B cell (primary cell): ENCODE measurements at regions not wholly inside any gene's neighbourhood (a gene's known extent, or its start where the extent isn't known, plus 50 kb on each side); places are given as distances from the start of the nearest gene placed in this dataset.

Experiments
- ATAC-seq: fragments of 200-7000 bp; cut with Tn5 transposase; one replicate; pipeline ENCODE4 v1.10.0; 2021; ENCODE audit warnings: low read depth, mild to moderate bottlenecking, moderate number of reproducible peaks, moderate library complexity
- CTCF ChIA-PET: fragments of 350-600 bp; sonication (Branson Sonifier 250); formaldehyde crosslinking; loops from one replicate; lab custom pipeline; 2021; ENCODE audit warnings: antibody characterized with exemption, inconsistent platforms; lab: Charles Lee
- POLR2A ChIA-PET: fragments of 350-600 bp; sonication (Branson Sonifier 250); formaldehyde crosslinking; loops from one replicate; lab custom pipeline; 2021; ENCODE audit warnings: antibody characterized with exemption; lab: Charles Lee
- DNase-seq: peaks from one replicate; pipeline ENCODE4 v3.0.0; 2013
- H2AFZ ChIP-seq: 2 replicates; pipeline ENCODE4 v1.6.1; 2012; ENCODE audit warnings: mild to moderate bottlenecking, low read depth, low read length; ENCODE audit not compliant: insufficient read depth, poor library complexity, severe bottlenecking
- H3K27ac ChIP-seq, 2 donors: 1 replicate in 1 of 2; 2 replicates in 1 of 2; pipeline ENCODE4 v1.5.1; 2012 to 2013; ENCODE audit warnings: low read length in 2 of 2, mild to moderate bottlenecking in 2 of 2, moderate library complexity in 1 of 2
- H3K27me3 ChIP-seq, 4 experiments: fragments of 200-600 bp in 1 of 4; sonication (generic) in 1 of 4; replicated peaks in 1 of 4; 1 replicate in 2 of 4; 2 replicates in 2 of 4; pipeline versions ENCODE4 v1.6.1 to v1.7.0; 2013 to 2016; ENCODE audit warnings: low read length in 3 of 4, mild to moderate bottlenecking in 2 of 4, mixed read lengths in 1 of 4, moderate library complexity in 1 of 4; ENCODE audit not compliant: insufficient read depth in 4 of 4, control insufficient read depth in 3 of 4; ENCODE audit errors: control extremely low read depth in 1 of 4
- H3K36me3 ChIP-seq, 2 experiments: replicated peaks in 1 of 2; 1 replicate in 1 of 2; 2 replicates in 1 of 2; pipeline versions ENCODE4 v1.6.1 to v1.7.1; 2013; ENCODE audit warnings: low read length in 1 of 2; ENCODE audit not compliant: insufficient read depth in 2 of 2, control insufficient read depth in 1 of 2; ENCODE audit errors: control extremely low read depth in 1 of 2, extremely low read depth in 1 of 2
- H3K4me1 ChIP-seq, 2 donors: fragments of 200-600 bp in 1 of 2; sonication (generic) in 1 of 2; 1 replicate in 1 of 2; 2 replicates in 1 of 2; pipeline versions ENCODE4 v1.5.1 to v1.6.1; 2013 to 2017; ENCODE audit warnings: low read length in 2 of 2; ENCODE audit not compliant: control insufficient read depth in 2 of 2, insufficient read depth in 2 of 2
- H3K4me2 ChIP-seq: replicated peaks from 2 replicates; pipeline ENCODE3; 2012; ENCODE audit warnings: mild to moderate bottlenecking, low read depth, low read length; ENCODE audit not compliant: poor library complexity, severe bottlenecking
- H3K4me3 ChIP-seq, 5 experiments: fragments of 200-600 bp in 1 of 5; sonication (generic) in 1 of 5; 1 replicate in 3 of 5; 2 replicates in 2 of 5; pipeline versions ENCODE4 v1.5.1 to v1.7.0; 2011 to 2016; ENCODE audit warnings: low read length in 4 of 5, mild to moderate bottlenecking in 4 of 5, low read depth in 2 of 5, control low read depth in 1 of 5, moderate library complexity in 1 of 5; ENCODE audit not compliant: insufficient read depth in 1 of 5; ENCODE audit errors: control extremely low read depth in 1 of 5, extremely low read depth in 1 of 5
- H3K79me2 ChIP-seq: fragments of 200-600 bp; sonication (generic); one replicate; pipeline ENCODE4 v1.6.0; 2016; ENCODE audit warnings: low read length; ENCODE audit not compliant: control insufficient read depth, insufficient read depth
- H3K9ac ChIP-seq: fragments of 200-600 bp; sonication (generic); 2 replicates; pipeline ENCODE4 v1.6.1; 2017; ENCODE audit warnings: mild to moderate bottlenecking, low read length, moderate library complexity
- H3K9me3 ChIP-seq, 3 donors: one replicate each; pipeline versions ENCODE4 v1.6.1 to v1.7.1; 2013; ENCODE audit warnings: low read length in 2 of 3; ENCODE audit not compliant: control insufficient read depth in 2 of 3, insufficient read depth in 1 of 3; ENCODE audit errors: control extremely low read depth in 1 of 3
- H4K20me1 ChIP-seq: 2 replicates; pipeline ENCODE4 v1.6.0; 2012; ENCODE audit warnings: mild to moderate bottlenecking, low read length; ENCODE audit not compliant: insufficient read depth, control insufficient read depth, poor library complexity, severe bottlenecking
- H3K27ac Mint-ChIP-seq: one replicate; pipeline ENCODE4 v1.8.0; 2021; ENCODE audit warnings: mixed read lengths
- H3K27me3 Mint-ChIP-seq: one replicate; pipeline ENCODE4 v1.8.0; 2021; ENCODE audit warnings: mixed read lengths
- H3K4me1 Mint-ChIP-seq: one replicate; pipeline ENCODE4 v1.8.0; 2021; ENCODE audit warnings: mixed read lengths
- H3K4me3 Mint-ChIP-seq: one replicate; pipeline ENCODE4 v1.8.0; 2021; ENCODE audit warnings: mixed read lengths
- H3K9me3 Mint-ChIP-seq: one replicate; pipeline ENCODE4 v1.8.0; 2022; ENCODE audit warnings: mixed read lengths; ENCODE audit not compliant: insufficient read depth
- CTCF ChIP-seq: fragments of 200-600 bp; IDR thresholded peaks from one replicate; pipeline ENCODE4 v1.8.0; 2022; ENCODE audit warnings: antibody characterized with exemption, mild to moderate bottlenecking
- EZH2 ChIP-seq: IDR thresholded peaks from 2 replicates; pipeline ENCODE4 v1.6.1; 2012; ENCODE audit warnings: borderline replicate concordance, low read depth, mild to moderate bottlenecking, moderate library complexity, low read length; ENCODE audit not compliant: insufficient read depth, poor library complexity, severe bottlenecking
- WGBS: methylation state at CpG from one replicate; pipeline ENCODE4 v1.1.5; 2013; ENCODE audit warnings: missing lambda C conversion rate; ENCODE audit not compliant: insufficient coverage; 5-methylcytosine and 5-hydroxymethylcytosine counted together
- intact Hi-C: fragments of 100-400 bp; cut with micrococcal nuclease; formaldehyde crosslinking; loops from one replicate; pipeline ENCODE4 v1.10.0; 2022

GRCh38 chr12:113548467-113548866 lies 76.8 kb upstream of the LHX5 start:
- intact Hi-C loops: no loop called here
- Mint-ChIP-seq H3K4me3 (no peak overlapping the region), H3K9me3 (peaks cover 3% of the 10 kb centered on the region), H3K27me3 (peaks cover 36% of the 10 kb centered on the region), H3K4me1 (no peaks in the 10 kb centered on the region), H3K27ac (no peak overlapping the region)
- Histone ChIP-seq H3K79me2 (no peaks in the 10 kb centered on the region), H3K4me3 (no peak overlapping the region), H3K4me1 (no peaks in the 10 kb centered on the region), H3K4me2 (no peak overlapping the region), H3K27me3 (peaks cover 0 to 10% (median 1%) of the 10 kb centered on the region in 4 experiments), H3K27ac (no peak overlapping the region), H2AFZ (no peak overlapping the region), H3K9me3 (peaks cover 0 to 10% (median 0%) of the 10 kb centered on the region in 3 donors), H3K9ac (no peak overlapping the region), H4K20me1 (no peaks in the 10 kb centered on the region), H3K36me3 (no peaks in the 10 kb centered on the region)
- no peak for DNase-seq
- POLR2A ChIA-PET: no interaction called here
- CTCF ChIA-PET: no interaction called here
- no CpG with 5 or more reads among the region's 2 CpGs for WGBS
- TF ChIP-seq CTCF (no peak), EZH2 (no peak)
- no peak for ATAC-seq

DNA sequence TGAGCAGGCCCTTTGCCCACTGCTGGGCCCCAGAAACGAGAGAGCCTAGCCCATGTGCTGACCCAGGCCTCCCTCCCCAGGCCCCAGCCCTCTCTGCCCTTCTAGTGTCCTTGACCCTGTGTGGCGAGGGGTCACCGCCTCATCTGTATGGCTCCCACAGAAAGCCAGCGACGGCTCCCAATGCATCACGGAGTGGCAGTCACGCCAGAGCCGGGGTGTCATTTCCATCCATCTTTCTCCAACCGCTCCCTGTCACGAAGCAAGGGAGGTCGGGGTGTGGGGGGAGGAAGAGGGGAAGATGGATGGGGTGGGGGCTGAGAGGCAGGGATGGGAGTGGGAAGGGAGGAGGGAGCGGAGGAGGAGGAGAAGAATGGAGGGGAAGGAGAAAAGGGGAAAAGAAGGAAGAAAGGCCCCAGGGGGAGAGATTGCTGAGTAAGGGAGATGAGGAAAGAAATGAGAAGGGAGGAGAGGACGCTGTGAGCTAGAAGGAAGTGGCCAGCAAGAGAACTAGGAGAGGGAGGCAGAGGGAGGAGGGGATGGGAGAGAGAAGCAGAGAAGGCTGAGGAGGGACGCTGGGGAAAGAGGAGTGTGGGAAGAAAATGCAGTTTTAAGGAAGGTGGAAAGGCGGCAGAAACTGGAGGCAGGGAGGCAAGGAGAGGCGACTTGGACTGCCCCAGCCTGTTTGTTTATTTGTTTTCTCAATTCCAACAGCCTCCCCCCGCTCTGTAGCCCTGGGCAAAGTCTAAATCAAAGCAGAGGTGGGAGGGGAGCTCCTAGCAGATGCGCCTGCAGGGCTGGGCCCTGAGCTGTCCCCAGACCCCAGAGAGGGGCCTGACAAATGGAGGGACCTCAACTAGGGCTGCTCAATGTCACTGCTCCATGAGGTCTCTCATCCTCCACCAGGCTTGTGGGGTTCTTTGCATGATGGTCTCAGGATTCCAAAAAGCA lies 75.5 kb upstream of the LHX5 start:
- no peak overlapping the region for H3K4me3 Mint-ChIP-seq
- H3K4me2 ChIP-seq: no peak overlapping the region
- H3K9me3 ChIP-seq: peaks cover 0 to 10% (median 0%) of the 10 kb centered on the region in 3 donors
- peaks cover 39% of the 10 kb centered on the region for H3K27me3 Mint-ChIP-seq
- no peaks in the 10 kb centered on the region for H4K20me1 ChIP-seq
- ATAC-seq: no peak
- peaks cover 0 to 13% (median 1%) of the 10 kb centered on the region in 4 experiments for H3K27me3 ChIP-seq
- H2AFZ ChIP-seq: no peak overlapping the region
- H3K27ac Mint-ChIP-seq: no peak overlapping the region
- WGBS: 44% methylated on average over 10 of the region's 18 CpGs
- H3K36me3 ChIP-seq: no peaks in the 10 kb centered on the region
- H3K4me3 ChIP-seq: no peak overlapping the region
- no peaks in the 10 kb centered on the region for H3K4me1 ChIP-seq
- H3K9me3 Mint-ChIP-seq: peaks cover 3% of the 10 kb centered on the region
- no peaks in the 10 kb centered on the region for H3K4me1 Mint-ChIP-seq
- POLR2A ChIA-PET: no interaction called here
- CTCF ChIA-PET: no interaction called here
- TF ChIP-seq EZH2: no peak
- TF ChIP-seq CTCF: no peak
- DNase-seq: no peak
- no peak overlapping the region for H3K27ac ChIP-seq
- intact Hi-C loops: no loop called here
- H3K79me2 ChIP-seq: no peaks in the 10 kb centered on the region
- no peak overlapping the region for H3K9ac ChIP-seq
